ENCODE measurements at regions not wholly inside any gene's neighbourhood (a gene's known extent, or its start where the extent isn't known, plus 50 kb on each side); places are given as distances from the start of the nearest gene placed in this dataset.

DNA sequence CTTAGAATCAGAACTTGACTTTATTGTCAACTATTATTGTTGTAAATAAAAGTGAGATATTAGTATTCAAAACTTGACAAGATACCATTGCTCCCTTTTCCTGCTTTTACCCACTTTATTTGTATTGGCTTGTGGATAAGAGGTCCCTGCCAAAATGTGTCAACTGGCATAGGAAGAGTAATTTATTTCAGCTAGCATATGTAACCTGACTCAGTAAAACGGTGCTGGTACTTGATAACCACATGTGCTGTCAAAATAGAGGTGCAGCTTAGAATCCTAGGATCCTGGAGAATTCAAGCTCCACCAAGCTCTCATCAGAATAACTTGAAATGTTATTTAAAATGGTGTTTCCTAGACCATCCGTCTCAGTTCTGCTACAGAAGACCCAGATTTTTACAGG is 90.2 kb upstream of the TGFBR2 start:
- Histone ChIP-seq H3K27me3 (ENCODE audit: control insufficient read depth, insufficient read depth, low read length) (no peaks in the 10 kb centered on the region), H3K36me3 (ENCODE audit: control insufficient read depth, insufficient read depth, low read length) (no peaks in the 10 kb centered on the region), H3K4me3 (ENCODE audit: low read depth, low read length) (no peak overlapping the region)
- TF ChIP-seq, protein P1, sequence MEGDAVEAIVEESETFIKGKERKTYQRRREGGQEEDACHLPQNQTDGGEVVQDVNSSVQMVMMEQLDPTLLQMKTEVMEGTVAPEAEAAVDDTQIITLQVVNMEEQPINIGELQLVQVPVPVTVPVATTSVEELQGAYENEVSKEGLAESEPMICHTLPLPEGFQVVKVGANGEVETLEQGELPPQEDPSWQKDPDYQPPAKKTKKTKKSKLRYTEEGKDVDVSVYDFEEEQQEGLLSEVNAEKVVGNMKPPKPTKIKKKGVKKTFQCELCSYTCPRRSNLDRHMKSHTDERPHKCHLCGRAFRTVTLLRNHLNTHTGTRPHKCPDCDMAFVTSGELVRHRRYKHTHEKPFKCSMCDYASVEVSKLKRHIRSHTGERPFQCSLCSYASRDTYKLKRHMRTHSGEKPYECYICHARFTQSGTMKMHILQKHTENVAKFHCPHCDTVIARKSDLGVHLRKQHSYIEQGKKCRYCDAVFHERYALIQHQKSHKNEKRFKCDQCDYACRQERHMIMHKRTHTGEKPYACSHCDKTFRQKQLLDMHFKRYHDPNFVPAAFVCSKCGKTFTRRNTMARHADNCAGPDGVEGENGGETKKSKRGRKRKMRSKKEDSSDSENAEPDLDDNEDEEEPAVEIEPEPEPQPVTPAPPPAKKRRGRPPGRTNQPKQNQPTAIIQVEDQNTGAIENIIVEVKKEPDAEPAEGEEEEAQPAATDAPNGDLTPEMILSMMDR (IDR thresholded peaks at IDR 0.05; ENCODE audit: insufficient read depth, low read length, poor library complexity, severe bottlenecking), result no peak
- DNase-seq (ENCODE audit: low read depth), result no peak

- TF ChIP-seq, protein P1 (IDR thresholded peaks at IDR 0.05; ENCODE audit: insufficient read depth, low read length, poor library complexity, severe bottlenecking), result no peak
- Histone ChIP-seq H3K4me3 (ENCODE audit: low read depth, low read length) (no peak overlapping the region), H3K36me3 (ENCODE audit: control insufficient read depth, insufficient read depth, low read length) (no peaks in the 10 kb centered on the region), H3K27me3 (ENCODE audit: control insufficient read depth, insufficient read depth, low read length) (no peaks in the 10 kb centered on the region)
- no peak for DNase-seq (ENCODE audit: low read depth)
Measured at GRCh38 chr3:30518181-30518864, 88.1 kb upstream of the TGFBR2 start.

GRCh38 chr3:30518872-30519271 is 87.5 kb upstream of the TGFBR2 start:
- TF ChIP-seq, protein P1 (IDR thresholded peaks at IDR 0.05; ENCODE audit: insufficient read depth, low read length, poor library complexity, severe bottlenecking), result no peak
- Histone ChIP-seq H3K27me3 (ENCODE audit: control insufficient read depth, insufficient read depth, low read length) (no peaks in the 10 kb centered on the region), H3K4me3 (ENCODE audit: low read depth, low read length) (no peak overlapping the region), H3K36me3 (ENCODE audit: control insufficient read depth, insufficient read depth, low read length) (no peaks in the 10 kb centered on the region)
- no peak for DNase-seq (ENCODE audit: low read depth)

- TF ChIP-seq, protein P1 (IDR thresholded peaks at IDR 0.05; ENCODE audit: insufficient read depth, low read length, poor library complexity, severe bottlenecking), result no peak
- no peak for DNase-seq (ENCODE audit: low read depth)
- Histone ChIP-seq H3K4me3 (ENCODE audit: low read depth, low read length) (no peak overlapping the region), H3K27me3 (ENCODE audit: control insufficient read depth, insufficient read depth, low read length) (no peaks in the 10 kb centered on the region), H3K36me3 (ENCODE audit: control insufficient read depth, insufficient read depth, low read length) (no peaks in the 10 kb centered on the region)
Measured at GRCh38 chr3:30520699-30521098, 85.7 kb upstream of the TGFBR2 start.

GRCh38 chr3:30521156-30521715 is 85.2 kb upstream of the TGFBR2 start:
- TF ChIP-seq, protein P1 (IDR thresholded peaks at IDR 0.05; ENCODE audit: insufficient read depth, low read length, poor library complexity, severe bottlenecking), result no peak
- Histone ChIP-seq H3K27me3 (ENCODE audit: control insufficient read depth, insufficient read depth, low read length) (no peaks in the 10 kb centered on the region), H3K36me3 (ENCODE audit: control insufficient read depth, insufficient read depth, low read length) (no peaks in the 10 kb centered on the region), H3K4me3 (ENCODE audit: low read depth, low read length) (no peak overlapping the region)
- DNase-seq (ENCODE audit: low read depth), result no peak

GRCh38 chr3:30522476-30522875 is 83.9 kb upstream of the TGFBR2 start:
- TF ChIP-seq, protein P1 (IDR thresholded peaks at IDR 0.05; ENCODE audit: insufficient read depth, low read length, poor library complexity, severe bottlenecking), result no peak
- H3K36me3 ChIP-seq (ENCODE audit: control insufficient read depth, insufficient read depth, low read length), result no peaks in the 10 kb centered on the region
- no peaks in the 10 kb centered on the region for H3K27me3 ChIP-seq (ENCODE audit: control insufficient read depth, insufficient read depth, low read length)
- DNase-seq (ENCODE audit: low read depth), result no peak
- H3K4me3 ChIP-seq (ENCODE audit: low read depth, low read length), result no peak overlapping the region
